GM21390 (cell line): ENCODE measurements at regions not wholly inside any gene's neighbourhood (a gene's known extent, or its start where the extent isn't known, plus 50 kb on each side); places are given as distances from the start of the nearest gene placed in this dataset.

Experiments
- ATAC-seq: cut with Tn5 transposase; IDR thresholded peaks from one replicate; pipeline ENCODE4 v1.9.1; 2021; ENCODE audit not compliant: unreplicated experiment

DNA sequence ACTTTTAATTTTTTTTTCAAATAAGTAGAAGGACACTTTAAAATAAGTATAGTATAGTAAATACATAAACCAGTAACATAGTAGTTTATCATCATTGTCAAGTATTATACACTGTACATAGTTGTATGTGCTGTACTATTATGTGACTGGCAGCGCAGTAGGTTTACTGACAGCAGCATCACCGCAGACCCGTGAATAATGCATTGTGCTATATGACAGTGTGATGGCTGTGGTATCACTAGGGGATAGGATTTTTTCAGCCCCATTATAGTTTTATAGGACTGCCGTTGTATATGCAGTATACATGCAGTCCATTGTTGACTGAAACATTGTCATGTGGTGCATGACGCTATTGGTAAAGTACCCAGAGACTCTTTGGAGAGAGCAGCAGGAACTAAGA, 306.5 kb downstream of the SQOR start:
- ATAC-seq = no peak

DNA sequence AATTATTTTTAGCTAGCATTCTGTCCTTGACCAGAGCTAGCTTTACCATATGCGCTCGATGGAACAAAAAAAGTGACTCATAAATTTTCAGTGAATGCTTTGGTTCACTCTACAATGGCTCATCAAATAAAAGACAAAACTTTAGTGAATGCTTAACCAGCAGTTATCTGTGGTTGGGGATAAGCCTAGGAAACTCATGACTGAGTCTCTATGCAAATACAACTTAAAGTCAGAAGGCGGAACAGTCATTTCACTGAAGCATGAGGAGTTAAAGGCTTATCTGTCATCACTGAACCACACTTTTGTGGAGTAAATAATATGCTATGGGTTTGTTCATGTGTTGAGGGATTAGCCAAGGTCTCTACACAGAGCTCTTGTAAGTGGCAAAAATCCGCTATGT, 308.4 kb downstream of the SQOR start:
- ATAC-seq = no peak

DNA sequence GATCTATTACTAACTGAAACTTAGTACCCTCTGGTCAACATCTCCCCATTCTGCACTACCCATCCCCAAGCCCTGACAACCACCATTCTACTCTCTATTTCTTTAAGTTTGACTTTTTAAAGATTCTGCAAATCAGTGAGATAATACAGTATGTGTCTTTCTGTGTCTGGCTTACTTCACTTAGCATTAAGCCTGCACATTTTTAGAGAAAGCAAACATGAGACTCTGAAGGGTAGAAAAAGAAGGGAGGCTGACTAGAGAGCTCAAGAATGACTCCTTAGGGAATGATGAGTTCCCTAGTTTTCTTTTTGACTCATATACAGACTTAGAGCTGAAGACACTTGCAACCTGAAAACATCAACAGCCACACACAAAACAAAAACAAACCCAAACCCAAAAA, 311.3 kb downstream of the SQOR start:
- no peak for ATAC-seq

DNA sequence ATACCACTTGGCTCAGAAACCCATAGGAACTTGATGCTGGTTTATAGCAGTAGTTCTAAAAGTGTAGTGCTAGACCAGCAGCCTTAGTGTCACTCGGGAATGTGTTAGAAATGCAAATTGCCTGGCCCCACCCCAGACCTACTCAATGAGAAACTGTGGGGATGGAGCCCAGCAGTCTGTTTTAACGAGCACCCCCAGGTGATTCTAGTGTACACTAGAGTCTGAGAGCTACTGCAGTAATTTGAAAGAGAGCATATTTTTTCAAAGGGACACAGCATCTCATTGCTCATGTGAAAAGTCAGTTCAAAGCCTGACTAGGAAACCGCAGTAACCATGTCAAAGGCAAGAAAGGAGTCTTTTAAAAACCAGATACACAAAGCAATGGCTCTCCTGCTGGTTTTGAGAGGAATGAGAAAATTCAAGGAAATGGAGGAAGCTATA, 313.4 kb downstream of the SQOR start:
- ATAC-seq = no peak

DNA sequence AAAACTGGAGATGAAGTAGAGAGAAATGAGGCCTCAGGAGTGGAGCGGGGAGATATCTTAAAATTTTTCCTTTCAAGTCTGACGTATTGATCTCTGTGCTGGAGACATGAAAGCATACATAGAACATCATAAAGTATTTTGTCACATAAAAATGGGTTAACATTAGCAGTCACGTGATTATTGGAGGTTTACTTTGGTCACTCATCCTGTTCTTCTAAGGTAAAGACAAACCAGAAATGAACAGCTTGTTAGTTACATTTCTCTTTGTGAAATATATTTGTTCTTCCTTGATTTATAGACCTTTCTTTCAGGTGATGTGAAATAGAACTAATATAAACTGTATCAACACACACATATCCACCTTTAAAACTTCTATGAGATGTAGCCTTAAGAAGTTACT, 324.1 kb downstream of the SQOR start:
- no peak for ATAC-seq

DNA sequence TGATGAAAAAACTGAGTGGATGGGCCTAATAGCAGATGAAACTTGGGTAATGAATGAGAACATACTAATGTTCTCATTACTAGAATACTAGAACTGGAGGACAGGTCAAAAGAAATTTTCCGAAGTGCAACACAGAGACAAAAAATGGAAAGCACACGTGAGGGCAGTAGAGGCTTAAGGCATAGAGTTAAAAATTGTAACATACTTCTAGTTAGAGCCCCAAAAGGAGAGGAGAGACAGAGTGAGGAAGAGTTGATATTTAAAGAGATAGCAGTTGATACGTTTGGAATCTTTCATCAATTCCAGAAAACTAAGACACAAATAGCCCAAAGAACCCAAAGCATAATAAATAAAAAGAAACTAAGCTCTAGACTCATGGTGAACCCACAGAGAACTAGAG, 327.9 kb downstream of the SQOR start:
- ATAC-seq = no peak

DNA sequence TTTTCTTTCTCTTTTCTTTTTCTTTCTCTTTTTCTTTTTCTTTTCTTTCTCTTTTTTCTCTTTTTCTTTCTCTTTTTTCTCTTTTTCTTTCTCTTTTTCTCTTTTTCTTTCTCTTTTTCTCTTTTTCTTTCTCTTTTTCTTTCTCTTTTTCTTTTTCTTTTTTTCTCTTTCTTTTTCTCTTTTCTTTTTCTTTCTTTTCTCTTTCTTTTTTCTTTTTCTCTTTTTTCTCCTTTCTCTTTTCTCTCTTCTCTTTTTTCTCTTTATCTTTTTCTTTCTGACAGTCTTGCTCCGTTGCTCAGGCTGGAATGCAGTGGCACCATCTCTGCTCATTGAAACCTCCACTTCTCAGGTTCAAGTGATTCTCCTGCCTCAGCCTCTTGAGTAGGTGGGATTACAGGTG, 335.7 kb downstream of the SQOR start:
- ATAC-seq = no peak

DNA sequence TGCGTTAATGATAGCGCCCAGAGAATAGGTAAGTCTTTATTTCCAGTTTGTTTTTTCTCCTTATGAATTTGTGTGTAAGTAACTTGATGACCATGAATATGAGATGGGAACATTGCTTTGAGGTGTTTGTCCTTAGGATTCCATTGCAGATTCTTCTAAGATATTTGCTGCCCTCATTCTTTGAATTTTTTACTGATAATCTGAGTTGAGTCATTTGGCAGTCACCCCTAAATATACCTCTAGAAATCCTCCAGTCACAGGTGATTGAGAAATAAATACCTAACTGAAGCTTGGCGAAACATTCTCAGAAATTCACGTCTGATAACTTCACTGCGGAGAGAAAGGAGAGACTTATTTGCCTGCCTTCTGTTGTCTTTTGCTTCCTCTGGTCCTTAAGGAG, 345.5 kb downstream of the SQOR start:
- no peak for ATAC-seq

DNA sequence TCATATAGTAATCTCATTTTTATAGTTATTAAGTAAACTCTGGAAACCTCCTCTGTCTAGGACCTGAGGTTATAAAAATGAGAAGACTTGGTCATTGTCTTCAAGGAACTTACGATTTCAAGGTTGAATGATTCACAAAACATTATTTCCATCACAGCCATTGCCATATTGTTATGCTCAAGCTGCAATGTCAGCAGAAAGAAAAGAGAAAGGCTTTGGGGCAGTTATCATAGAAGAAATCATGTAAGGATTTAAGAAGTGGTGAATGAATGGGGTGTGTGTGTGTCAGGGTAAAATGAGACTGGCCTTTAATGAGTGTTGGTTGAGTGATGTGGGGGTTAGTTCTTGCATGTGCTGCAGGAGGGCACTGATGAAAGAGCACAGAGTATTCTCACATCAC, 346.8 kb downstream of the SQOR start:
- no peak for ATAC-seq

DNA sequence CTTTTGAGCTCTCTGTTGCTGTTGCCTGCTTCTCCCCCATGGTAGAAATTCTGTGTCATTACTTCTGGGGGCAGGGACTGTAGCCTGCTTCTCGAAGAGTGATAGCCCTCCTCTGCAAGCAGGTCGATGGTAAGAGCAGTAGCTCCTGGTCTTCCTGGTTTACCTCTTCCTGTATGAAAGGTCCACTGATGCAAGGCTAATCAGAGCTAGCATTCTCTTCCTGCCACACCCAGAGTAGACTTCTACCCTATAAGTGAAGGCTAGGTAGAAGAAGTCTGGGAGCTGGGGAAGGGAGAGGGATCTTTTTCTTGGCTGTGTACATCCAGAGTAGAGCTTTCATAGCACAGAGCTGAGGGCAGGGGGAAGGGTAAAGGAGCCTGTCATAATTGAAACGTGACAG, 357.0 kb downstream of the SQOR start:
- no peak for ATAC-seq

DNA sequence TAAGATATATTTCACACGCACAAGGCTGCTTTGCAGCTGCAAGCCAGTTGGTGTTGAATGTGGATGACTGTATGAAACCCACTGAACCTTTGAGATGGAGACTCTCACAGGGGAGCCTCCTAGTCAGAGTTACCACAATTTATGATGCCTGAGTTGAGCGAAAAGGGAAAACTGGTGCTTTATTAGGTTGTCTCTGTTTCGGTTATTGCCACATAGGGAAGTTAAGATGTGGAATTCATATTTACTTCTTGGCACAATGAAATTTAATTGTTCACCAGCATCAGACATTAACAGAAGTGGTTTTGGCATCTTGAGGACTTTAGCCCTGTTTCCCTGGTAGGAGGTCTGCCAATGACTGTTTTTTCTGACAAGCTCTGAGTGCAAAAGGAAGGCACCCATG, 358.2 kb downstream of the SQOR start:
- no peak for ATAC-seq

DNA sequence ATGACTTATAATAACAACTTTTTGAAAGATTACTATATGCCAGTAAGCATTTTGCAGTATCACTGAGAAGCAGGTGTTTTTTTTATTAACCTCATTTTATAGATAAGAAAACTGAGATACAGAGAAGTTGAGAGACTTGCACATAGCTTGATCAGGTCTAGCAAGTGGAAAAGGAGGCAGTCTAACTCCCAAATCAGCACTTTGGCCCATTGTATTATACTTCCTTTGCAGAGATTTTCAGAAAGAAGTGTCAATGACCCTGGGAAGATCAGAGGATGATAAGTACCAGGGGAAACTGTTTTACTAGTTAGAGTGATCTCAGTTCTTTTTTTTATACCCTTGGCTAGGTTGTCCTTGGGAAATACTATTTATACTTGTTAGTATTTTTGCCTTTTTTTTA, 358.7 kb downstream of the SQOR start:
- ATAC-seq = no peak

DNA sequence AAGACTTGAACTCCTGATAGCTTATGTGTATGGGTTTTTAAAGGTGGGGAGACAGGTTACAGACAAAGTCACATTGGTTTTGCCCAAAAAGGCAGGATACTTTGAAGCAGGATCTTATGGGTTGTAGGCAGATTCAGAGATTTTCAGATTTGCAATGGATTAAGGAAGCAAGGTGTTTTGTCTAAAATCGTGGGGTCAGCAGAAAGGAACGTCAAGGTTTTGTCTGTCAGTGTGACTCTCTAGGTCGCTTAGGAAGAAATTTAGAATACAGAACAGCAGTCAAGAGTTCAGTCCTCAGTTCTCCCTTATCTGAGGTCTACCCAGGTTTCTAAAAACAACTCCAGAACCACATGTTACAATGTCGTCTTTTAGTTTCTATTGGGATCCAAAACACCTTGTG, 361.0 kb downstream of the SQOR start:
- no peak for ATAC-seq

DNA sequence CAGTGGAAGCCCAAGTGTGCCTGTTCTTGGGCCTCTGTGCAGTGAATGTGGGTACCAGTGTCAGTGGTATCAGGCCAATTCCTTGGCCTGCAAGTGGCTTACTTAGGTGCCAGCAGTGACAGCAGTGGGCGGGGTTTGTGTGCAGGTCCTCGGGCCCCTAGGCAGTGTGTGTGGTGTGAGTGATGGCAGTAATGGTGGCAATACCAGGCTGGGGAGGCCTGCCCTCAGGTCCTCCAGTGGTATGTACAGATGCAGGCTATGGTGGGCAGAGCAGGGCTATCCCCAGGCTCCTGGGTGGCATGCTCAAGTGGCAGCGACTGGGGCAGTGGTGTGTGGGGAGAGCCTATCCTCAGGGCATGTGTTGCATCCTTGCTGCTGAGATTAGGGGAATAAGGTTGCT, 379.7 kb downstream of the SQOR start:
- no peak for ATAC-seq

DNA sequence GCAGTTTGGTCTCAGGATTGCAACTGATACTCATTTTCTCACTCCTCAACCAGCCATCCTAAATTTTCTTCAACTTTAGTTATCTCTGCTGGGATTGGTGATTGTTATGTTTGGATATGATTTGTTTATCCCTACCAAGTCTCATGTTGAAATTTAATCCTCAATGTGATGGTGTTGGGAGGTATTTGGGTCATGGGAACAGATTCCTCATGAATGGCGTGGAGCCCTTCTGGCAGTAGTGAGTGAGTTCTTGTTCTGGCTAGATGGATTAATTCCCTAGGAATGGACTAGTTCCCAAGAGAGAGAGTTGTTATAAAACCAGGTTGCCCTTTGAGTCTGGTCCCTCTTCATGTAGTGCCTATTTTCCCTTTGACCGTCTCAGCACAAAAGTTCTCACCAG, 399.9 kb downstream of the SQOR start:
- no peak for ATAC-seq

DNA sequence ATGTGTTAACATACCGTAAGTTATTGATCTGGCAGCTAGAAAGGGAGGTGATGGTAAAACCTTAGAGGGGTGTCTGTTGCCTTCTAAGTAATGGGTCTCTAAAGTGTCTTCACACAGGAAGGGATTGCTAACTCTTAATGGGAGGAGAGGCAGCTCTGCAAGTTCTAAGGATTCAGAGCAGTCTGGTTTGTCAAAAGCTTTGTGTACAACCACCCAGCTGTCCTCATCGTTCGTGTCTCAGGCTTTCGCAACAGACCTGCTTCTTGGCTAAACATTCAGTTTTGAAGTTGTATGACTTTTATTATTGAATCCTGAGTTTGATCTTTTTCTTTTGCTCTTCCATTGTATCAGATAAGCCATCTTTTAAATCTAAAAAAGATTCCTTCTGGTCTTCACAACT, 404.9 kb downstream of the SQOR start:
- no peak for ATAC-seq

DNA sequence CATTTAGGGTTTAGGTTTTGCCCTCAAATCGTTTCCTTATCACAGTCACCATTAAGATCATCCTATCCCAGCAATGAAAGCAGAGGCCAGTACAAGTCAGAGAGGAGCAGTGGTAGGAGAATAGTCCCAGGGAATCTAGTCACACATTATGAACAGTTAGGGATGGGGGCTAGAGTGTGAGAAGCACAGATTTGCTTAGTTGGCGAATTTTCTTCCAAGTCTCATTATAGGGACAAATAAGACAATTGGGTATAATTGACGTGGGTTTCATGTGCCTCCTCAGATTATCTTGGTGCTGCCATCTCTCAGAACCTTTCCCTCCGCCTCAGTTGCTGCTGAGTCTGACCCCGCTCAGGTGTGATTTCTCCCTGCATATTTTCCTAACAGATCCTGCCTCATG, 407.1 kb downstream of the SQOR start:
- no peak for ATAC-seq

DNA sequence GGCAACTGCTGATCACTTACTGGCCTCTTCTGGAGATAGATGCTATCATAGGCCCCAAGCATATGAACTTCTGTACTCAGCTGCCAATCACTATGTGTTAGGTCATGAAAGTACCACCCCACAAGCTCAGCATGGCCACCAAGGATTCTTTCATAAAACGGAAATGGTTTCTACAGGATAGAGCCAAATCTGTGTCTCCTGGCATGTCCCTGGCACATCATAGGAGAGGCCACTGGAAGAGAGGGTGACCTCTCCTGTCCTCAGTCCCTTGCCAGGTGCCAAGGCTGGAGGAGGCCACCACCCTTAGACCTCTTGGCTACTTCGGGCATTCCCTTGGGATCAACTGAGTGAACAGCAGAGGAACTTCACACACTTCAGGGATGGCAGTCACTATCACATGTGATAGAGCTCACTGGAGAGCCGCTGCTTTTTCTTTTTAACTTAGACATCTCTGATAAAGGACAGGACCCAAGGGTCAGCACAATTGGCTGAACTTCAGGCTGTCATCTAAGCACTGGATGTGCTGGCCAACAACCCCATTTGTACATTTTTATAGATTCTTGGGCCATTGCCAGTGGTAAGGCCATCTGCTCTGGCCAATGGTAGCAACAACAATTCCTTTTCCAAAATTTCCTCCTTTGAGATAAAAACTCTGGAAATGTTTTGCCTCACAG, 425.2 kb downstream of the SQOR start:
- no peak for ATAC-seq

DNA sequence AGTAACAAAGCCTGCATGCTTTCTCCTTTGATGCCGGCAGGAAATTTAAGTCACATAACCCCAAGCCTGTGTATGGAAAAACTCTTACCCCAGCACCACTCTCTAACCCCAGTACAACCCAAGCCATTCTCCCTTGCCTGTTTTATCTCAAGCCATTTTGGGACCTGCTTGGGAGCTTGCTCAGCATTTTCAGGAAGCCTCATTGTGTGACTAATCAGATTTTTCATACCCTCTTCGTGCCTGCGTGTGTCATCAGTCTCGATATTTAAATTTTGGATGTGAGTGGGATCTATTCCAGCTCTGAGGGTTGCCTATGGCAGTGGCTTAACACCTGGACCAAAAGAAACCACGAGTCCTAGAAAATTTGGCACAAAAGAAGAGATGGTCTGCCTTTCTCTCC, 426.2 kb downstream of the SQOR start:
- ATAC-seq = no peak

DNA sequence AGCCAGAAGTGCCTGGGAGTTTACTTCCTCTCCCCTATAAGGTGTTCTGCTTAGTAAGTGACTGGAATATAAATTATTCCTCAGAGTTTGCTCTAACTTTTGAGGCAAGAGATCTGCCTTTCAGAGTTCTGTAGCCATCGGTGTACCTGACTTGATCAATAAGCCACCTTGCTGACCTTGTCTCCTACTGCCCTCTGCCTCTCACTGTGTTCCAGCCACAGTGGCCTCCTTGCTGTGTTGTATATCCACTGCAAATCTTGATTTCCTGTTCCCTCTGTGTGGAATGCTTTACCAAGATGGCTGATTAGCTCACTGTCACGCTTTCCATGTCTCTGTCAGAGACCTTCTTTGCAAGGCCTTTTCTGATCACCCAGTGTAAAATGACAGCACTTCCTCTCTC, 442.4 kb downstream of the SQOR start:
- no peak for ATAC-seq

DNA sequence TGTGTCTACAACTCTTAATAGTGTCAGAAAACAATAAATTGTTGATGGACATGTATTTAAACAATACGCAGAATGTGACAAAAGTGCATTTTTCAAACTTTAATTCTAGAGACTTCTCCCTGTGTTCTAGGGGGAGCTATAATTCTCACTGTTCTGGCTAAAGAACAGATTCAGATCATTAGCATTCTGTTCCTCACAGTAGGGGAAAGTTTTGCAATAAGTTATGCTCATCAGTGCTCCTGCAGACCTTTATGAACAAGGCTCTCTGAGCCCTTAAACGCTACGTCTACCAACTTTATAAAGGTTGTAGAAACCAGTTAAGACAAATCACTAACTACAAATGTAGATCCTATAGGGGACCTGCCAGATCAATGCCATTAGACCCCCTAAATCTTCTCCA, 444.2 kb downstream of the SQOR start:
- ATAC-seq = no peak

DNA sequence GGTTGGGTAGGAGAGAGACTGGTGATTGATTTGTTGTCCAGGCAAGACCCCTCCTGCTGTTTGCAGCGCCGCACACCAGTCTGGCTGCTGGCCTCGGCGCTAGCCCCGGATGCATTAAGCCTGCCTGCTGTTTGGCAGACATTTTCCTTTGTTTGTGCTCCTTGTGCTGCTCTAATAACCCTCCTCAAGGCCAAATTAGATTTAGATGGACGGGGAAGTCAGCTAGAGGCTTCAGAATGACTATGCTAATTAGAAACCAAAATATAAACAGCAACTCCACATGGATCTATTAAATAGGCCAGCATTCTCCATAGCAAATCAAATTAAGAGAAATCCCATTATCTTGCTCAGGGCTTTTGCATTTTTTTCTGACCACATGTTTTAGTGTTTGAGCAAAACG, 445.2 kb downstream of the SQOR start:
- ATAC-seq = no peak
